K562 (cell line): ENCODE measurements at regions not wholly inside any gene's neighbourhood (a gene's known extent, or its start where the extent isn't known, plus 50 kb on each side); places are given as distances from the start of the nearest gene placed in this dataset.

Experiments used
- ARID3A ChIP-seq: IDR thresholded peaks from 2 replicates; pipeline ENCODE4 v1.6.1; 2012; ENCODE audit warnings: low read depth, low read length, improper control_type of control experiment, borderline replicate concordance
- CBX5 ChIP-seq: IDR thresholded peaks from 2 replicates; pipeline ENCODE4 v1.6.1; 2014; ENCODE audit warnings: low read depth, borderline replicate concordance
- CC2D1A ChIP-seq: fragments of 450-650 bp; IDR thresholded peaks from 2 replicates; pipeline ENCODE4 v1.6.1; 2017; ENCODE audit warnings: mild to moderate bottlenecking
- CTCFL ChIP-seq: IDR thresholded peaks from 2 replicates; pipeline ENCODE4 v1.6.1; 2011; ENCODE audit warnings: borderline replicate concordance, low read depth, mild to moderate bottlenecking, moderate library complexity, low read length; ENCODE audit not compliant: insufficient read depth, poor library complexity, severe bottlenecking
- GATA2 ChIP-seq: sonication (generic); formaldehyde crosslinking; IDR thresholded peaks from 2 replicates; pipeline ENCODE4 v1.4.0; 2020; ENCODE audit warnings: mild to moderate bottlenecking, missing genetic modification reagents
- GATAD2B ChIP-seq: fragments of 450-650 bp; IDR thresholded peaks from 2 replicates; pipeline ENCODE4 v1.6.1; 2017; ENCODE audit warnings: mild to moderate bottlenecking, borderline replicate concordance
- GTF2A2 ChIP-seq: IDR thresholded peaks from 2 replicates; pipeline ENCODE4 v1.6.1; 2016; ENCODE audit warnings: mild to moderate bottlenecking, missing genetic modification characterization, missing compliant biosample characterization
- HLTF ChIP-seq: fragments of 450-650 bp; IDR thresholded peaks from 2 replicates; pipeline ENCODE4 v1.6.1; 2016
- NR1H2 ChIP-seq: sonication (generic); formaldehyde crosslinking; IDR thresholded peaks from 2 replicates; pipeline ENCODE4 v1.4.0; 2020; ENCODE audit warnings: mild to moderate bottlenecking, missing genetic modification reagents
- POLR2G ChIP-seq: fragments of 200-400 bp; formaldehyde crosslinking; IDR thresholded peaks from 2 replicates; pipeline ENCODE4 v1.6.1; 2017; ENCODE audit warnings: low read depth, mild to moderate bottlenecking, antibody characterized with exemption, low read length, moderate library complexity
- RNF2 ChIP-seq: sonication (generic); IDR thresholded peaks from 2 replicates; pipeline ENCODE4 v1.6.1; 2016
- SIN3B ChIP-seq: fragments of 450-650 bp; IDR thresholded peaks from 2 replicates; pipeline ENCODE4 v1.6.1; 2017; ENCODE audit warnings: low read depth, mild to moderate bottlenecking, moderate library complexity
- VEZF1 ChIP-seq: fragments of 200-800 bp; sonication (Bioruptor generic); IDR thresholded peaks from 2 replicates; pipeline ENCODE4 v1.6.1; 2017; ENCODE audit warnings: missing genetic modification characterization, missing compliant biosample characterization
- XRCC5 ChIP-seq: fragments of 200-400 bp; formaldehyde crosslinking; IDR thresholded peaks from 2 replicates; pipeline ENCODE4 v1.6.1; 2017; ENCODE audit warnings: low read depth, mild to moderate bottlenecking, low read length
- ZBTB43 ChIP-seq: sonication (generic); formaldehyde crosslinking; IDR thresholded peaks from 2 replicates; pipeline ENCODE4 v1.8.0; 2023; ENCODE audit warnings: mild to moderate bottlenecking, missing genetic modification reagents
- ZC3H8 ChIP-seq: fragments of 450-650 bp; IDR thresholded peaks from 2 replicates; pipeline ENCODE4 v1.6.1; 2017
- ZNF133 ChIP-seq: fragments of 250-450 bp; sonication (Bioruptor Pico); IDR thresholded peaks from 2 replicates; pipeline ENCODE4 v1.4.0; 2020; ENCODE audit warnings: mild to moderate bottlenecking
- ZNF395 ChIP-seq: fragments of 200-800 bp; sonication (Bioruptor generic); IDR thresholded peaks from 2 replicates; pipeline ENCODE4 v1.6.1; 2017; ENCODE audit warnings: missing genetic modification characterization, missing compliant biosample characterization
- ZNF436 ChIP-seq: fragments of 250-450, 450-650 bp; sonication (Bioruptor Pico); formaldehyde crosslinking; IDR thresholded peaks from 2 replicates; pipeline ENCODE4 v1.7.0; 2020; ENCODE audit warnings: mild to moderate bottlenecking
- ZNF444 ChIP-seq: fragments of 250-450 bp; sonication (Bioruptor Pico); IDR thresholded peaks from 2 replicates; pipeline ENCODE4 v1.4.0; 2020; ENCODE audit warnings: mild to moderate bottlenecking, moderate library complexity
- ZNF583 ChIP-seq: fragments of 250-450 bp; sonication (Bioruptor Pico); IDR thresholded peaks from 2 replicates; pipeline ENCODE4 v1.4.0; 2020

- TF ChIP-seq ARID3A (no peak), ZNF583 (no peak; the same call in 1 of the 2 replicates), ZNF133 (CRISPR knock-in tag) (no peak), GATAD2B (peak; percentile 23; the same call in 1 of the 2 replicates), XRCC5 (no peak; the same call in 1 of the 2 replicates), POLR2G (no peak), CC2D1A (peak; percentile 95; the same call in 1 of the 2 replicates), GTF2A2 (tag) (no peak), RNF2 (peak; percentile 92), CTCFL (no peak), GATA2 (peak; percentile 85), CBX5 (peak; percentile 66; the same call in 1 of the 2 replicates), ZNF444 (no peak), SIN3B (no peak), ZNF395 (CRISPR knock-in tag) (peak; percentile 81; the same call in 1 of the 2 replicates), HLTF (no peak), NR1H2 (CRISPR knock-in tag) (no peak), ZNF436 (CRISPR knock-in tag) (no peak), ZC3H8 (no peak), VEZF1 (CRISPR knock-in tag) (peak; percentile 48; the same call in 1 of the 2 replicates), ZBTB43 (CRISPR knock-in tag) (no peak)
These were observed 267.3 kb upstream of the NPVF start (continued) for GRCh38 chr7:25495342-25496250.
